GM18508 (cell line): ENCODE measurements at regions not wholly inside any gene's neighbourhood (a gene's known extent, or its start where the extent isn't known, plus 50 kb on each side); places are given as distances from the start of the nearest gene placed in this dataset.

Experiments
- ATAC-seq: cut with Tn5 transposase; IDR thresholded peaks from one replicate; pipeline ENCODE4 v1.9.1; 2021; ENCODE audit warnings: moderate number of reproducible peaks; ENCODE audit not compliant: insufficient read depth, unreplicated experiment

DNA sequence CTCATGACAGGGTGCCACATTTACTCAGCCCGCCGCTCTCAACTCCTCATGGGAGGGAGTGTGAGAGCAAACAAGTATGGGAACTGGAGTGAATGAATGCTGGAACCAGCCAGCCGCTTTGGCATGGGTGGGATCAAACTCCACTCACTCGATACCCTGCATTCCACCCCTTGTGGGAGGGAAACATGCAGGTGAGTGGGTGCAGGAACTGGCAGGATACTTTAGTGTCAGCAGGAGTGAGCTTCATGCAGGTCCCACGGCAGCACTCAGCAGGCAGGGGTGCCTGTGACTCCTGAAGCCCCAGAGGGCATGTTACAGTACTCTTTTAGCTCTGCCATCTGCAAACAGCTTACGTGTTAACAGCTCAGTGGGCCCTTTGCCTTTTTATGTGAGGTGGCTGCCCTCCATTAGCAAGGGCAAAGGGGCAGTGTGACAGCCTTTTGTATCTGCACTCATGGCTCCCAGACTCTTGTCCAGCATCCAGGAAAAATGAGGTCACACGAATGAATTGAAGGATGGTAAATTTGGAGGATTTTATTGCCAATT lies 433.2 kb upstream of the NMUR2 start:
- ATAC-seq, result no peak

- ATAC-seq, result no peak
These were observed 439.6 kb upstream of the NMUR2 start for GRCh38 chr5:152844713-152845112.

- ATAC-seq, result no peak
These were observed 448.3 kb upstream of the NMUR2 start for GRCh38 chr5:152853361-152853760.

DNA sequence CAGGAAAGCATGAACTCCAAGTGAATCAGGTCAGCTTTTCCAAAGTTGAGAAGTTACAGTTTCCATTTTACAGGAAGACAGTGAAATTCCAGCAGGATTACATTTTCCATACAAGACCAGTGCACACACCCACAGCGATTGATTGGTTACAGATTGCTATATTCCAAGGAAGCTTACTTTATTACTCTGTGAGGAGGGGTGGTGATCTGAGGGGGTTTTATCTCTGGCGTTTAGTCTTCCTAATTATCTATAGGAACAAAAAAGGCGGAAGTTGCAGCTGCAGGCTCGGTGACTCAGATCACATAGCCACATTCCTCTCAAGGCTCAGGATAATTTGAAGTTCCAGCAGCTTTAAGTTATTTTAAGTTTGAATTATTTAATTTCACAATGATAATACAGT lies 450.4 kb upstream of the NMUR2 start:
- no peak for ATAC-seq

- no peak for ATAC-seq
These were observed 456.2 kb upstream of the NMUR2 start for GRCh38 chr5:152861231-152861630.

GRCh38 chr5:152864447-152864846 lies 459.4 kb upstream of the NMUR2 start:
- no peak for ATAC-seq

GRCh38 chr5:152864991-152865390 lies 459.9 kb upstream of the NMUR2 start:
- no peak for ATAC-seq

DNA sequence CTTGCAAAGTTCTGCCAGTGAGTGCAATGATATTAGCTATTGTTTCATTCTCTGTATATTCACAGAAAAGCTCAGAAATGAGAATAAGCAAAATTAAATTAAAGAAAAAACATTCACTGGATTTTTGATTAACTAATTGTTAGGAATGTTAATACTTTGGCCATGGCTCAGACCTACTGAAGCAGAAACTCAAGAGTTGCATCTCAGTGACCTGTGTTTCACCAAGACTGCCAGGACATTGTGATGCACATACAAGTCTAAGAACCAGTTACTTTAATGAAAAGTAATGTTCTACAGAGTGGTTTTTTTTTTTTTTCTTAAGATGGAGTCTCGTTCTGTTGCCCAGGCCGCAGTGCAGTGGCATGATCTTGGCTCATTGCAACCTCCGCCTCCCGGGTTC lies 464.9 kb upstream of the NMUR2 start:
- ATAC-seq, result no peak

- ATAC-seq, result no peak
These were observed 477.5 kb upstream of the NMUR2 start for GRCh38 chr5:152882621-152883020.

DNA sequence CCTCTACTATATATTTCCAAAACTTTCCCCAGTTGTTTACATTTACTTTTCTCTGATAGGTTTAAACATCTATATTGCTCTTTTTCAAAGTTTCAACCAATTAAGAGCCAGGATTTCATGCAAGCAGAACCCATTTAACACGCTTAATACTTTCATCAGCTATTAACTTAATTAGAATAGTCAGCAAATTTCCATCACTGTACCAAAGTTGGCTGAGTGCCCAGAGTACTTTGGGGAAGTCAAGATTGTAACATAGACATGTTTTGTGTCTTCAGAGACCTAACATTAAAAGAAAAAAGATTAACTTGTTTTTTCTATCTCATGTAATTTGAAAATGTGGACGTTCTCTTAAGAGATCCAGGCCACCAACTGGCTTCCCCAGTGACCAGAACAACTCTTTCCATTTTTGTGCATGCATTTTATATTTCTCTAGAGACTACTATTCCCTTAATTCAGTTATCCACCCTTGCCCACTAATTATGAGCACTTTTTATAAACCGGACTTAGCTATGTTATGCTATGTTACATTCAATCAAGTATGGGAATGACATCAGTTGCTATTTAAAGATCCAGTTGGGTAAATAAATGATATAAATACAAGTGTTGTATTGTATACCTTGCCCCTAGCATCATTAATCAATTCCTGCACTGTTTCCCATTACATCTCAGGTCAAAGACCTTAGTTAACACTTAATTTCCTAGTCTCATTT lies 478.1 kb upstream of the NMUR2 start:
- no peak for ATAC-seq

GRCh38 chr5:152884006-152884405 lies 478.9 kb upstream of the NMUR2 start:
- ATAC-seq, result no peak

DNA sequence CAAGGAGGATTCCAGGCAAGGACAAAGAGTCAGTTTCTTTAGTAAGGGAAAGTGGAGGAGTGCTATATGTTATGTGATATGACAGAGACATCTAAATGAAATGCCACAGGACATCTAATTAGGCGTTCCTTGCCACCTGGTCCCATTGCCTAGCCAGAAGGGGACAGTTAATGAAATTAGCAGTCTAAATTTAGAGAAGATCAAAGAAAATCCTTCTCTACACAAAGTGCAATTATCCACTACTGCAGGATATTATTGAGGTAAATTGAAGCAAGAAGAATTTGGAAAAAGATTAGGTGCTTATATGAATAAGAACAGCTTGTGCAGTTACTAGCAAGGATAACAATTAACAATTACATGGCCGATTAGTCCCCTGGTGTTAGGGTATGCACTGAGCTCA lies 495.3 kb upstream of the NMUR2 start:
- ATAC-seq, result no peak

DNA sequence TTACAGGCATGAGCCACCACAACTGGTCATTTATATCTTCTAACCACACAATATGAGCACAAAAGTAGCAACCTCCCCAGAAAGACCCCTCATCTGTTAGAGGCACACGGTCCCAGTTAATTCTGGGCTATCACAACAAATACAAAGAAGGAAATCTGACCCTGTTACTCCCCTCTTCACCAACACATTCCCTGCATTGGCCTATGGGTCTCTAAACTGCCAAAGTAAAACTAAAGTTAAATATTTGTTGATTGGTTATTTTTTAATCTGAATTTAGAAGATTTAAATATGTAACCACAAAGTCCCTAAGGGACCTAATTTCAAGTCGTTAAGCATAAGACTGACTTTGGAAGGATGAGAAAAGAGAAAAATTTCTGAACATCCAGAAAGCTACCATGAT lies 496.7 kb upstream of the NMUR2 start:
- no peak for ATAC-seq

DNA sequence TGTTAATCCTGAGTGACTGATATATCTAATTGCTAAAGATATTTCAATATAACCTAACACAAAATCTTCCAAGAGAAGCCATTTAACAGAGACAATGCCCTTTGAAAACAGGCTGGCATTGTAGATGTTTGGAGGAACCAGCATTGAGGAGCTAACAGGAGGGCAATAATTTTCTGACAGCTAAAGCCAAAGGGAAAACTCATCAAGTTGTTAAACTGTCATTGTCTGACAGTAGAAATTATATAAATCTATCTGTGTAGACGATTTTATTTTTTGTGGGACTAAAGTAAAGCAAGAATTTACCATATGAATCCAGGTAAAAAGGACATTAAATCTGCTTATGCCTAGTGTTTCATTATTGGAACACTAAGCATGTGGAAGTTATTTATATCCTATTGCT lies 500.2 kb upstream of the NMUR2 start:
- no peak for ATAC-seq

GRCh38 chr5:152907488-152908245 lies 502.6 kb upstream of the NMUR2 start:
- no peak for ATAC-seq

DNA sequence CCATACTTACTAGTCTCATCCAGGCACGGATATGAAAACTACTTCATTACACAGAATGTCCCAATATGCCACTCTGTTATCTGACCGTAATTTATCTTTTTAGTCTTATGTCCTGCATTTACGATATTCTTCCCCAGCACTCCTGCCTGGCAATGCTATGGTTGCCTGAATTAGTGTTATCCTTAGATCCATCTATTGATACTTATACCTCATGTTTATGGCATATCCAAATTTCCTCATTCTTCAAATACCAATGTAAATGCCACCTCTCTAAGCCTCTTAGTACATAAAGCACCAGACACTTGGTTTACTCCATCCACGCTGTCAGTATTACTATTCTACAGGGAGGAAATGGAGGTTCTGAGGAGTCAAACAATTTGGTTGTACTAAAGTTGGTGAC lies 507.8 kb upstream of the NMUR2 start:
- no peak for ATAC-seq

GRCh38 chr5:152932621-152933020 lies 527.5 kb upstream of the NMUR2 start:
- no peak for ATAC-seq

- ATAC-seq, result no peak
These were observed 528.0 kb upstream of the NMUR2 start for GRCh38 chr5:152933056-152933455.

DNA sequence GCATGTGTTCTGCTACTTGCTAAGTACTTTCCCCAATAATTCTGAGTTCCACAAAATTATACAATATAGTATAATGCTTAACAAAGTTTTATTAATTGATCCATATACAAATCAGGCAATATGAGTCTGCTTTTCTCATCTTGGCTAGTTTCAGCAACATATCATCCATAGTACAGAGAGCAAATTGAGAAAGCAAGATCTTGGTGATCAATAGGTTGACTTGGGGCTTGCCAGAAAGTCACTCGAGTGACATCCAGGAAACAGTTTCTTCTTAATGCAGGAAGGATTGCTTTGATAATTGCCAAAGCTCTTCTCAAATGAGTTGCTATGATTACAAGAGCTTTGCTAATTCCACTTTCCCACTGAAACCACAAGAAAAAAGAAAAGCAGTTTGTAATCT lies 533.6 kb upstream of the NMUR2 start:
- ATAC-seq, result no peak

GRCh38 chr5:152942633-152943336 lies 537.7 kb upstream of the NMUR2 start:
- no peak for ATAC-seq
